MM.1S (cell line): ENCODE measurements at regions not wholly inside any gene's neighbourhood (a gene's known extent, or its start where the extent isn't known, plus 50 kb on each side); places are given as distances from the start of the nearest gene placed in this dataset.

Source experiments
- DNase-seq: peaks from one replicate; pipeline ENCODE4 v3.0.0-alpha.2; 2015
- H2AFZ ChIP-seq: fragments of 300-600 bp; sonication (generic); 2 replicates; pipeline ENCODE4 v1.6.0; 2016; ENCODE audit warnings: antibody characterized with exemption, low read length
- H3F3A ChIP-seq: fragments of 300-600 bp; sonication (generic); 2 replicates; pipeline ENCODE4 v1.6.1; 2016; ENCODE audit warnings: mild to moderate bottlenecking, antibody characterized with exemption, low read length, moderate library complexity, mixed read lengths; ENCODE audit not compliant: insufficient read depth
- H3K27ac ChIP-seq: fragments of 300-600 bp; sonication (generic); 2 replicates; pipeline ENCODE4 v1.5.1; 2016; ENCODE audit warnings: mild to moderate bottlenecking, low read length
- H3K27me3 ChIP-seq: fragments of 300-600 bp; sonication (generic); replicated peaks from 2 replicates; pipeline ENCODE4 v1.6.0; 2016; ENCODE audit warnings: low read length; ENCODE audit not compliant: insufficient read depth
- H3K36me3 ChIP-seq: fragments of 300-600 bp; sonication (generic); replicated peaks from 2 replicates; pipeline ENCODE4 v1.6.1; 2016; ENCODE audit warnings: mild to moderate bottlenecking, low read length, mixed read lengths; ENCODE audit not compliant: insufficient read depth
- H3K4me1 ChIP-seq: fragments of 300-600 bp; sonication (generic); 2 replicates; pipeline ENCODE4 v1.6.1; 2016; ENCODE audit warnings: low read length, mixed read lengths
- H3K4me2 ChIP-seq: fragments of 300-600 bp; sonication (generic); 2 replicates; pipeline ENCODE4 v1.6.0; 2016; ENCODE audit warnings: low read depth, low read length
- H3K4me3 ChIP-seq: fragments of 300-600 bp; sonication (generic); 2 replicates; pipeline ENCODE4 v1.5.1; 2016; ENCODE audit warnings: low read length, mixed read lengths
- H3K79me2 ChIP-seq: fragments of 300-600 bp; sonication (generic); 2 replicates; pipeline ENCODE4 v1.6.1; 2016; ENCODE audit warnings: mixed run types, low read length, mixed read lengths
- H3K9ac ChIP-seq: fragments of 300-600 bp; sonication (generic); 2 replicates; pipeline ENCODE4 v1.6.1; 2016; ENCODE audit warnings: low read length, mixed read lengths
- H3K9me2 ChIP-seq: fragments of 300-600 bp; sonication (generic); replicated peaks from 2 replicates; pipeline ENCODE4 v1.6.1; 2016; ENCODE audit warnings: mild to moderate bottlenecking, low read length, mixed read lengths; ENCODE audit not compliant: insufficient read depth
- H3K9me3 ChIP-seq: fragments of 300-600 bp; sonication (generic); replicated peaks from 2 replicates; pipeline ENCODE4 v1.6.1; 2016; ENCODE audit warnings: mild to moderate bottlenecking, low read length, mixed read lengths; ENCODE audit not compliant: insufficient read depth
- H4K20me1 ChIP-seq: fragments of 300-600 bp; sonication (generic); 2 replicates; pipeline ENCODE4 v1.6.1; 2016; ENCODE audit warnings: mild to moderate bottlenecking, low read length, moderate library complexity, mixed read lengths; ENCODE audit not compliant: insufficient read depth
- CTCF ChIP-seq: fragments of 300-600 bp; sonication (generic); IDR thresholded peaks from 2 replicates; pipeline ENCODE4 v1.5.1; 2016; ENCODE audit warnings: antibody characterized with exemption, low read length, mixed read lengths
- EZH2 ChIP-seq: fragments of 300-600 bp; sonication (generic); optimal IDR thresholded peaks from 2 replicates; pipeline ENCODE3; 2017; ENCODE audit warnings: low read depth, mild to moderate bottlenecking, antibody characterized with exemption, low read length, mixed read lengths
- EZH2phosphoT487 ChIP-seq: fragments of 300-600 bp; sonication (generic); IDR thresholded peaks from 2 replicates; pipeline ENCODE4 v1.6.1; 2018; ENCODE audit warnings: antibody characterized with exemption, low read length

DNA sequence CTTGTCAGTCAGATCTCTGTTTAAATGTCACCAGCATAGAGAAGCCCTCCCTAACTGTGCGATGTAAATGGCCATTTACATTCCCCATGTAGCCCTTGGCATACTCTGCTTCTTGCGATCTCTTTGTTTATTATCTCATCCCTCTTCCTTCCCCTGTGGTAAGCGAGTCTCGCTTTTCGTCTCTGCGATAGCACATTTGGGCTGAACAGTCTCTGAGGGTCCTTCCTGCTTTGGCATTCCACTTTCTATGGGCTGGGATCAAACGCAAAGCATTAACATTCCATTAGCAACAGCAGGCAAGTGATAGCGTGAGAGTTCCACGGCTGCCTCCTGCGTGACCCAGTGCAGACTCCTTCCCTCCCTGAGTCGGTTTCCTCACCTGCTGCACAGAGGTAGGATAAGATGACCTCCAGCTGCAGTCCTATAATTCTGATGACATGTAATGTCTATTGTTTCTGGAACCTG, 61.4 kb upstream of the TUNAR start:
- no peaks in the 10 kb centered on the region for H4K20me1 ChIP-seq
- H3K27me3 ChIP-seq, result no peaks in the 10 kb centered on the region
- no peaks in the 10 kb centered on the region for H3F3A ChIP-seq
- TF ChIP-seq EZH2phosphoT487, result no peak
- TF ChIP-seq EZH2, result no peak
- no peak for TF ChIP-seq CTCF
- no peak overlapping the region for H3K9ac ChIP-seq
- H3K4me2 ChIP-seq, result no peak overlapping the region
- H3K36me3 ChIP-seq, result no peaks in the 10 kb centered on the region
- no peak for DNase-seq
- no peaks in the 10 kb centered on the region for H3K79me2 ChIP-seq
- H3K9me2 ChIP-seq, result no peaks in the 10 kb centered on the region
- no peak overlapping the region for H2AFZ ChIP-seq
- no peak overlapping the region for H3K27ac ChIP-seq
- no peaks in the 10 kb centered on the region for H3K9me3 ChIP-seq
- H3K4me1 ChIP-seq, result no peaks in the 10 kb centered on the region
- H3K4me3 ChIP-seq, result no peak overlapping the region

DNA sequence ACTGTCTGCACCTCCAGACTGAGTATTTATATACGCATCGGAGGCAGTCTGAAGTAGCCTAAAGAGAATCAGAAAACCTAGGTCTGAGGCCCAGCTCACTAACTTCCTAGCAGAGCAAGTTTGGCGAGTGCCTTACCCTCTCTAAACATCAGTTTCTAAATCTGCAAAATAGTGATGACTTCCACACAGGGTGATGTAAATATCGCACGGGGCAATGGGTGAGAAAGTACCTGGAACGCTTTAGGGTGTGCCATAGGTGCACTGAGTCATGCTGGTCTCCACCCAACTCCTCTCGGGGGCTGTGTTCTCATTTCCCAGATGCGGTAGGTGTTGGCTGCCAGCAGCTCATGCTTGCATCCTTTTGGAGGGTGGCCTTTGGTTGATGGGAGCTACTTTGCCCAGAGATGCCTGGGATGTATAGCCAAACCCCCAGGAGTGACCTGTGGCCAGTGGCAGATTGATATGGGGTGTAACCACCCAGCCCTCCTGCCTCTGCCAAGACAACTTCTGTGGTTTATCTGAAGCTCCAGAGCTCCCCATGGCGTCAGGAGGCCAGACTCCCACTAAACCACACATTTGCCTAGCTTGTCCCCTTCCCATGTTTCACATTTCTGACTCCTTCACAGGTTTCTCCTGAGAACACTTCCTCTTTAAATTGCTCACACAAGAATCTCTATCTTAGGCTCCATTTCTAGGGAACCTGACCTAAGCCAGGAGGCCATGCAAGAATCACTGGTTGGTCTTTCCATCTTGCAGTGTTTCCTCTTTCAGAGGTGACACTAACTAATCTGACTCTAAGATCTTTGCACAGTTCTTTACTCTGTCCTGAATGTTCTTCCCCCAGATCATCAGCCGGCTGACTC, 62.0 kb upstream of the TUNAR start:
- Histone ChIP-seq H3K9me3 (no peaks in the 10 kb centered on the region), H3K9me2 (no peaks in the 10 kb centered on the region), H3K27ac (no peak overlapping the region), H4K20me1 (no peaks in the 10 kb centered on the region), H2AFZ (no peak overlapping the region), H3K4me2 (no peak overlapping the region), H3K4me3 (no peak overlapping the region), H3K79me2 (no peaks in the 10 kb centered on the region), H3K9ac (no peak overlapping the region), H3F3A (no peaks in the 10 kb centered on the region), H3K36me3 (no peaks in the 10 kb centered on the region), H3K27me3 (no peaks in the 10 kb centered on the region), H3K4me1 (no peaks in the 10 kb centered on the region)
- TF ChIP-seq CTCF (no peak), EZH2phosphoT487 (no peak), EZH2 (no peak)
- no peak for DNase-seq

GRCh38 chr14:95811813-95812212, 64.8 kb upstream of the TUNAR start:
- Histone ChIP-seq H4K20me1 (no peaks in the 10 kb centered on the region), H3K27me3 (no peaks in the 10 kb centered on the region), H3K4me3 (no peak overlapping the region), H3K9ac (no peak overlapping the region), H3K4me1 (no peaks in the 10 kb centered on the region), H3K4me2 (no peak overlapping the region), H3K9me3 (no peaks in the 10 kb centered on the region), H3K36me3 (no peaks in the 10 kb centered on the region), H3K9me2 (no peaks in the 10 kb centered on the region), H3K27ac (no peak overlapping the region), H3F3A (no peaks in the 10 kb centered on the region), H3K79me2 (no peaks in the 10 kb centered on the region), H2AFZ (no peak overlapping the region)
- TF ChIP-seq EZH2phosphoT487, result no peak
- TF ChIP-seq CTCF, result no peak
- TF ChIP-seq EZH2, result no peak
- no peak for DNase-seq
